GM18861 (cell line): ENCODE measurements at regions not wholly inside any gene's neighbourhood (a gene's known extent, or its start where the extent isn't known, plus 50 kb on each side); places are given as distances from the start of the nearest gene placed in this dataset.
"Not testable (repeated sequence)": the region's sequence is repeated elsewhere in the genome, so short reads cannot be mapped to it uniquely, and the experiment has no call there.

Experiments used
- ATAC-seq: cut with Tn5 transposase; IDR thresholded peaks from one replicate; pipeline ENCODE4 v1.9.1; 2021; ENCODE audit not compliant: unreplicated experiment

- no peak for ATAC-seq
These were observed 638.1 kb upstream of the CNTNAP2 start for GRCh38 chr7:145478541-145478940.

DNA sequence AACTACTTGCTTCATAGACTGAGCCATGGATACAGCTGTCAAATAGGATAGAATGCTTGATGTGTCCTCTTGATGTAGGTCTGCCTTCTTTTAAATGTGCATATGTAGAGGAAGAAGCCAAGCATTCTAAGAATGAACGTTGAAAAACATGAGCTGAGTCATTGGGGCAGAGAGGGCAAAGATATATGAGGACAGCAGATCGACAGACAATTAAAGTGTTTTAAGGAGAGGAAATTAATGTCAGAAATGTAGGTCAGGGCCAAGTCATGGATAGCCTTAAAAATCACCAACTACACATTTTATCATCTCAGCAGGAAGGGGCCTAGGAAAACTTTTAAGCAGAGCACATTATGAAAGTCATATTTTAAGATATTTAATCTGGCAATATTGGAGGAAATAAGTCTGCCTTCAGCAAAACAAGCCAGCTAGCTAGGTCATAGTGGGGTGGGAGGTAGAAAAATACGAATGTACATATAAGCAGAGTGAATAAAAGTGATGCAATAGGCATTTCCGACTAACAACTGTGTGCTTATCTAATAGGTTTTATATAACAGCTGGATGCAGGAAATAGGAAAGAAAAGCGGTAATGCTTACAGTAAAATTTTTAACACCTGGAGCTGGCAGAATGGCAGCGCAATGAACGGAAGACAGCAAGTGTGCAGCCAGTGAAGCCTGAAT is 638.3 kb upstream of the TPK1 start:
- no peak for ATAC-seq

GRCh38 chr7:145471883-145472282 is 636.0 kb upstream of the TPK1 start:
- ATAC-seq, result no peak

GRCh38 chr7:145464287-145464686 is 628.4 kb upstream of the TPK1 start:
- ATAC-seq, result no peak

DNA sequence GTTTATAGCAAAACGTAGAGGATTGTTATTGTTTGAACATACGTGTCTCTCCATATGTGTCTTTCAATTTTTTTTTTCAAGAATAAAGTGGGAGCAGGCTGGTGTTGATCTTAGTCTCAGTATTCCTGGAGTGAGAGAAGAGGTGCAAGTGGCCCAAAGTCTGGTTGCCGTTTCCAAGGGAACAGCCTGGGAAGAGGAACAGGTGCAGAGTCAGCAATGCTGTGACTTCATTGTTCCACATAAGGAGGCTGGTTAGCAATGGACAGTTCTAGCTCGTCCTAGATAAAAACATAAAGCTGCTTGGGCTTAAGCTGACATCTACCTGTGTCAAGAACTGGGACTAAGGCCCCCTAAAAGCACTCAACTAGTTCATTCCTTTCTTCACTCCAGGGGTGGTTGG is 626.6 kb upstream of the TPK1 start:
- no peak for ATAC-seq

- no peak for ATAC-seq
These were observed 599.0 kb upstream of the TPK1 start for GRCh38 chr7:145434811-145435210.

GRCh38 chr7:145431834-145432233 is 596.0 kb upstream of the TPK1 start:
- peak; percentile 64 for ATAC-seq

DNA sequence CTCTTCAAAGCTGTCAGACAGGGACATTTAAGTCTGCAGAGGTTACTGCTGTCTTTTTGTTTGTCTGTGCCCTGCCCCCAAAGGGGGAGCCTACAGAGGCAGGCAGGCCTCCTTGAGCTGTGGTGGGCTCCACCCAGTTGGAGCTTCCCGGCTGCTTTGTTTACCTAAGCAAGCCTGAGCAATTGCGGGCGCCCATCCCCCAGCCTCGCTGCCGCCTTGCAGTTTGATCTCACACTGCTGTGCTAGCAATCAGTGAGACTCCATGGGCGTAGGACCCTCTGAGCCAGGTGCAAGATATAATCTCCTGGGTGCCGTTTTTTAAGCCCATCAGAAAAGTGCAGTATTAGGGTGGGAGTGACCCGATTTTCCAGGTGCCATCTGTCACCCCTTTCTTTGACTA is 582.6 kb upstream of the TPK1 start:
- ATAC-seq, result not testable (repeated sequence)

GRCh38 chr7:145411066-145411465 is 575.2 kb upstream of the TPK1 start:
- no peak for ATAC-seq

DNA sequence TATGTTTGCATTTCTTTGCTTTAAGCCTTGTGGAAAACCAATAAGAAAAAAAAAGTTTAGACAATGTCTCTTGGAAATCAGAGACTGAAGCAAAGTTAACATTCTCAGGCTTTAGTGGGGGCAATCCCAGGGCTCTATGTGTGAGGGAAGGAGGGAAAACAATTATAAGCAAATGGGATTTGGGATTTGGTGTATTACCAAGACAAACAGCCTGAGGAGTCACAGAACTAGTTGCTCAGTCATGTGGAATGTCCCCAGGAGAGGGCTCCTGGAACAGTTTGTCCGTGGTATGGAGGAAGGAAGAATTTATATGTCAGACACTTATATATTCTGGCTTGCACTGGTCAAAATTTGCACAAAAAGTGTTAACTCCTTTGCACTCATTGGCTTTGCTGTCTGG is 562.9 kb upstream of the TPK1 start:
- no peak for ATAC-seq

- ATAC-seq, result no peak
These were observed 558.3 kb upstream of the TPK1 start for GRCh38 chr7:145394126-145394525.

- no peak for ATAC-seq
These were observed 546.9 kb upstream of the TPK1 start for GRCh38 chr7:145382762-145383161.

DNA sequence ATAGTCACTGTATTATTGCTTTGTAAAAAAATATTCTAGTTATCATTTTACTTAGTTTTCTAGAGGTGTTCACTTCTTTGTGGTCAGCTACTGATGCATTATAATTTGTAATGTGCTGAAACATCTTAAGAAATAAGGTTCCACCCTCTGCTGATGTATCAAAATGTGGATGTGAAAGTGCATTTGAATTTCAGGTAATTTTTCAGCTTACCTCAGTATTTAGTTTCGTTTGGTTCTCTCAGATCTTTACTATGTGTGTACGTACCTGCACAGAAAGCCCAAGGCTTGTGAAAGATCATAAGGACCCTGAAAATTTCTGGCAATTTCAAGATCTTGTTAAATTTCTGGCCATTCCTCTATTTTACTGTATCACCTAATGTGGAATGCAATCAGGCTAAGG is 542.3 kb upstream of the TPK1 start:
- ATAC-seq, result no peak

GRCh38 chr7:145360511-145361100 is 524.8 kb upstream of the TPK1 start:
- no peak for ATAC-seq

GRCh38 chr7:145350334-145350733 is 514.5 kb upstream of the TPK1 start:
- ATAC-seq, result no peak

DNA sequence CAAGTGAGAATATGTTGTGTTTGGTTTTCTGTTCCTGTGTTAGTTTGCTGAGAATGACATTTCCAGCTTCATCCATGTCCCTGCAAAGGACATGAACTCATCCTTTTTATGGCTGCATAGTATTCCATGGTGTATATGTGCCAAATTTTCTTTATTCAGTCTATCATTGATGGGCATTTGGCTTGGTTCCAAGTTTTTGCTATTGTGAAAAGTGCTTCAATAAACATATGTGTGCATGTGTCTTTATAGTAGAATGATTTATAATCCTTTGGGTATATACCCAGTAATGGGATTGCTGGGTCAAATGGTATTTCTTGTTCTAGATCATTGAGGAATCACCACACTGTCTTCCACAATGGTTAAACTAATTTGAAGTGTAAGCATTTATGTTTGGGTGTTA is 513.6 kb upstream of the TPK1 start:
- not testable (repeated sequence) for ATAC-seq

- ATAC-seq, result no peak
These were observed 511.4 kb upstream of the TPK1 start for GRCh38 chr7:145347271-145347670.

GRCh38 chr7:145339319-145339718 is 503.5 kb upstream of the TPK1 start:
- no peak for ATAC-seq

- ATAC-seq, result no peak
These were observed 495.7 kb upstream of the TPK1 start for GRCh38 chr7:145331522-145331921.

- no peak for ATAC-seq
These were observed 495.2 kb upstream of the TPK1 start for GRCh38 chr7:145331076-145331475.

- ATAC-seq, result no peak
These were observed 491.8 kb upstream of the TPK1 start for GRCh38 chr7:145327646-145328045.

GRCh38 chr7:145324081-145324480 is 488.2 kb upstream of the TPK1 start:
- no peak for ATAC-seq

DNA sequence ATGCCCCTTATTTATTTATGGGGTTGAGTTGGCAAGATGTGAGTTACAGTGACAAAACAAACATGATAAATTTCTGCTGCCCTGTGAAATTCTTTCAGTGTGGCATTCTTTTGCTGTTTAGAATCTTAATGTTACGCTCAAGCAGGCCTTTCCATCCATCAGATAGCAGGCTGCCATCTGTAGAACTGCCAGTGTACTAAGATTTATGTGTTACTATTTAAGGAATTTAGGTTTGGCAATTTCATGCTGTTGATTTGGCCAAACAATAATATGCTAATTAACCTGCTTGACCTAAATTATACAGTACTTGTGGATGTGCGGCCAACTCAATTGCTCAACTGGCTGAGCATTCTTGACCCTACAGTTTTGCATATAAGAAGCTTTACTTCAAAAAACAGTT is 477.7 kb upstream of the TPK1 start:
- ATAC-seq, result no peak
